Liver (tissue), 8 donors: ENCODE measurements at regions not wholly inside any gene's neighbourhood (a gene's known extent, or its start where the extent isn't known, plus 50 kb on each side); places are given as distances from the start of the nearest gene placed in this dataset.

ENCODE experiments used
- DNase-seq: peaks from one replicate; pipeline ENCODE4 v3.0.0-alpha.2; 2017; ENCODE audit warnings: low spot score
- H3K27ac ChIP-seq, 2 donors: one replicate each; pipeline ENCODE4 v1.7.0; 2013; ENCODE audit warnings: inconsistent platforms in 2 of 2, low read length in 2 of 2, control low read depth in 1 of 2, low read depth in 1 of 2, mild to moderate bottlenecking in 1 of 2
- H3K27me3 ChIP-seq, 4 donors: one replicate each; pipeline versions ENCODE4 v1.6.1 to v1.7.0; 2013; ENCODE audit warnings: low read length in 3 of 4, inconsistent platforms in 1 of 4, mild to moderate bottlenecking in 1 of 4, moderate library complexity in 1 of 4; ENCODE audit not compliant: control insufficient read depth in 4 of 4, insufficient read depth in 4 of 4
- H3K36me3 ChIP-seq, 4 donors: one replicate each; pipeline versions ENCODE4 v1.6.1 to v1.7.0; 2013; ENCODE audit warnings: low read length in 3 of 4, mild to moderate bottlenecking in 3 of 4, low read depth in 1 of 4, moderate library complexity in 1 of 4; ENCODE audit not compliant: control insufficient read depth in 4 of 4, insufficient read depth in 3 of 4
- H3K4me1 ChIP-seq, 4 donors: one replicate each; pipeline versions ENCODE4 v1.6.1 to v1.7.0; 2013; ENCODE audit warnings: low read length in 3 of 4, mild to moderate bottlenecking in 3 of 4, moderate library complexity in 1 of 4; ENCODE audit not compliant: control insufficient read depth in 4 of 4, insufficient read depth in 4 of 4
- H3K4me3 ChIP-seq, 3 donors: one replicate each; pipeline versions ENCODE4 v1.6.1 to v1.7.0; 2013; ENCODE audit warnings: low read length in 3 of 3, control low read depth in 1 of 3, low read depth in 1 of 3, mild to moderate bottlenecking in 1 of 3
- H3K9ac ChIP-seq, 2 donors: one replicate each; pipeline ENCODE4 v1.7.0; 2013; ENCODE audit warnings: low read length in 2 of 2, mild to moderate bottlenecking in 2 of 2, moderate library complexity in 2 of 2, control low read depth in 1 of 2, low read depth in 1 of 2
- H3K9me3 ChIP-seq, 4 donors: one replicate each; pipeline versions ENCODE4 v1.6.1 to v1.7.0; 2013; ENCODE audit warnings: low read length in 3 of 4; ENCODE audit not compliant: control insufficient read depth in 4 of 4
- ATF3 ChIP-seq: IDR thresholded peaks from 2 replicates; pipeline ENCODE4 v1.6.1; 2016; ENCODE audit warnings: antibody characterized with exemption
- FOXA1 ChIP-seq: IDR thresholded peaks from 2 replicates; pipeline ENCODE4 v1.6.1; 2016; ENCODE audit warnings: antibody characterized with exemption
- FOXA2 ChIP-seq: IDR thresholded peaks from 2 replicates; pipeline ENCODE4 v1.6.1; 2016; ENCODE audit warnings: antibody characterized with exemption
- GABPA ChIP-seq, 2 donors: IDR thresholded peaks in 1 of 2; conservative IDR thresholded peaks in 1 of 2; 2 replicates each; pipeline ENCODE4 v1.6.1; 2016; ENCODE audit warnings: antibody characterized with exemption in 2 of 2, mild to moderate bottlenecking in 1 of 2, moderate library complexity in 1 of 2
- HNF4G ChIP-seq: IDR thresholded peaks from 2 replicates; pipeline ENCODE4 v1.6.1; 2016; ENCODE audit warnings: antibody characterized with exemption
- JUND ChIP-seq, 2 donors: IDR thresholded peaks; 2 replicates each; pipeline ENCODE4 v1.6.1; 2016; ENCODE audit warnings: antibody characterized with exemption in 2 of 2
- MAX ChIP-seq: IDR thresholded peaks from 2 replicates; pipeline ENCODE4 v1.6.1; 2016; ENCODE audit warnings: antibody characterized with exemption
- NR2F2 ChIP-seq: IDR thresholded peaks from 2 replicates; pipeline ENCODE4 v1.6.1; 2016; ENCODE audit warnings: antibody characterized with exemption
- RAD21 ChIP-seq, 2 donors: IDR thresholded peaks; 2 replicates each; pipeline ENCODE4 v1.6.1; 2016; ENCODE audit warnings: antibody characterized with exemption in 2 of 2, mild to moderate bottlenecking in 2 of 2
- REST ChIP-seq: IDR thresholded peaks from 2 replicates; pipeline ENCODE4 v1.6.1; 2016; ENCODE audit warnings: antibody characterized with exemption, mild to moderate bottlenecking
- RXRA ChIP-seq, 2 donors: IDR thresholded peaks; 2 replicates each; pipeline ENCODE4 v1.6.1; 2017 to 2018; ENCODE audit warnings: antibody characterized with exemption in 2 of 2, mild to moderate bottlenecking in 1 of 2
- SP1 ChIP-seq: IDR thresholded peaks from 2 replicates; pipeline ENCODE4 v1.6.1; 2018; ENCODE audit warnings: antibody characterized with exemption, mild to moderate bottlenecking
- TAF1 ChIP-seq: conservative IDR thresholded peaks from 2 replicates; pipeline ENCODE4 v1.6.1; 2016; ENCODE audit warnings: antibody characterized with exemption, mild to moderate bottlenecking
- YY1 ChIP-seq: IDR thresholded peaks from 2 replicates; pipeline ENCODE4 v1.6.1; 2016; ENCODE audit warnings: antibody characterized with exemption, mild to moderate bottlenecking
- WGBS: extraction: QIAGEN DNeasy Blood & Tissue Kit; methylation state at CpG from one replicate; pipeline ENCODE4 v1.1.7; 2013; 5-methylcytosine and 5-hydroxymethylcytosine counted together
- TF ChIP-seq, protein P1 (sequence below): fragments of 150-350 bp; IDR thresholded peaks from 2 replicates; pipeline ENCODE4 v1.5.1; 2017; ENCODE audit warnings: improper control_type of control experiment, low read depth, low read length; ENCODE audit not compliant: missing input control
- TF ChIP-seq, protein P2 (sequence below): IDR thresholded peaks from 2 replicates; pipeline ENCODE4 v1.6.1; 2016; ENCODE audit warnings: antibody characterized with exemption
- donor health status: healthy.
- donor health status: healthy.
- donor health status: healthy.
- donor health status: healthy.
- donor health status: healthy.

- DNase-seq, result no peak
- TF ChIP-seq, protein P1, sequence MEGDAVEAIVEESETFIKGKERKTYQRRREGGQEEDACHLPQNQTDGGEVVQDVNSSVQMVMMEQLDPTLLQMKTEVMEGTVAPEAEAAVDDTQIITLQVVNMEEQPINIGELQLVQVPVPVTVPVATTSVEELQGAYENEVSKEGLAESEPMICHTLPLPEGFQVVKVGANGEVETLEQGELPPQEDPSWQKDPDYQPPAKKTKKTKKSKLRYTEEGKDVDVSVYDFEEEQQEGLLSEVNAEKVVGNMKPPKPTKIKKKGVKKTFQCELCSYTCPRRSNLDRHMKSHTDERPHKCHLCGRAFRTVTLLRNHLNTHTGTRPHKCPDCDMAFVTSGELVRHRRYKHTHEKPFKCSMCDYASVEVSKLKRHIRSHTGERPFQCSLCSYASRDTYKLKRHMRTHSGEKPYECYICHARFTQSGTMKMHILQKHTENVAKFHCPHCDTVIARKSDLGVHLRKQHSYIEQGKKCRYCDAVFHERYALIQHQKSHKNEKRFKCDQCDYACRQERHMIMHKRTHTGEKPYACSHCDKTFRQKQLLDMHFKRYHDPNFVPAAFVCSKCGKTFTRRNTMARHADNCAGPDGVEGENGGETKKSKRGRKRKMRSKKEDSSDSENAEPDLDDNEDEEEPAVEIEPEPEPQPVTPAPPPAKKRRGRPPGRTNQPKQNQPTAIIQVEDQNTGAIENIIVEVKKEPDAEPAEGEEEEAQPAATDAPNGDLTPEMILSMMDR, result no peak
- TF ChIP-seq FOXA2, result no peak
- TF ChIP-seq MAX, result no peak
- no peak for TF ChIP-seq REST
- no peak for TF ChIP-seq ATF3
- Histone ChIP-seq H3K27me3 (no peaks in the 10 kb centered on the region), H3K4me1 (no peaks in the 10 kb centered on the region), H3K9me3 (no peaks in the 10 kb centered on the region), H3K27ac (no peak overlapping the region), H3K9ac (no peak overlapping the region), H3K36me3 (no peaks in the 10 kb centered on the region), H3K4me3 (no peak overlapping the region)
- 97% methylated on average over 2 of the region's 2 CpGs for WGBS
These were observed 65.2 kb downstream of the HMHB1 start for GRCh38 chr5:143877196-143877595.

GRCh38 chr5:143878430-143878829 is 66.5 kb downstream of the HMHB1 start:
- no peak overlapping the region for H3K4me3 ChIP-seq
- no peaks in the 10 kb centered on the region for H3K36me3 ChIP-seq
- TF ChIP-seq YY1, result no peak
- no peak for TF ChIP-seq REST
- TF ChIP-seq FOXA1, result no peak
- no peak for TF ChIP-seq MAX
- no peak for TF ChIP-seq JUND (IDR thresholded peaks at IDR 0.05)
- no peak for TF ChIP-seq NR2F2
- TF ChIP-seq SP1, result no peak
- no peak for TF ChIP-seq RAD21 (IDR thresholded peaks at IDR 0.05)
- TF ChIP-seq FOXA2, result no peak
- no peak for TF ChIP-seq ATF3
- TF ChIP-seq HNF4G, result no peak
- no peak for TF ChIP-seq GABPA (IDR thresholded peaks at IDR 0.05 in 1 of 2, conservative IDR thresholded peaks at IDR 0.05 in 1 of 2)
- TF ChIP-seq RXRA (IDR thresholded peaks at IDR 0.05), result no peak
- TF ChIP-seq, protein P2, sequence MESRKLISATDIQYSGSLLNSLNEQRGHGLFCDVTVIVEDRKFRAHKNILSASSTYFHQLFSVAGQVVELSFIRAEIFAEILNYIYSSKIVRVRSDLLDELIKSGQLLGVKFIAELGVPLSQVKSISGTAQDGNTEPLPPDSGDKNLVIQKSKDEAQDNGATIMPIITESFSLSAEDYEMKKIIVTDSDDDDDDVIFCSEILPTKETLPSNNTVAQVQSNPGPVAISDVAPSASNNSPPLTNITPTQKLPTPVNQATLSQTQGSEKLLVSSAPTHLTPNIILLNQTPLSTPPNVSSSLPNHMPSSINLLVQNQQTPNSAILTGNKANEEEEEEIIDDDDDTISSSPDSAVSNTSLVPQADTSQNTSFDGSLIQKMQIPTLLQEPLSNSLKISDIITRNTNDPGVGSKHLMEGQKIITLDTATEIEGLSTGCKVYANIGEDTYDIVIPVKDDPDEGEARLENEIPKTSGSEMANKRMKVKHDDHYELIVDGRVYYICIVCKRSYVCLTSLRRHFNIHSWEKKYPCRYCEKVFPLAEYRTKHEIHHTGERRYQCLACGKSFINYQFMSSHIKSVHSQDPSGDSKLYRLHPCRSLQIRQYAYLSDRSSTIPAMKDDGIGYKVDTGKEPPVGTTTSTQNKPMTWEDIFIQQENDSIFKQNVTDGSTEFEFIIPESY, result no peak
- TF ChIP-seq TAF1, result no peak
- 95% methylated on average over 5 of the region's 5 CpGs for WGBS
- DNase-seq, result no peak
- no peaks in the 10 kb centered on the region for H3K27me3 ChIP-seq
- no peak overlapping the region for H3K27ac ChIP-seq
- no peaks in the 10 kb centered on the region for H3K9me3 ChIP-seq
- no peak overlapping the region for H3K9ac ChIP-seq
- H3K4me1 ChIP-seq, result no peaks in the 10 kb centered on the region
